ENCODE measurements at regions not wholly inside any gene's neighbourhood (a gene's known extent, or its start where the extent isn't known, plus 50 kb on each side); places are given as distances from the start of the nearest gene placed in this dataset.

- no peak for TF ChIP-seq ZFX (IDR thresholded peaks at IDR 0.05; ENCODE audit: borderline replicate concordance)
- no peak for TF ChIP-seq CTCF (IDR thresholded peaks at IDR 0.05)
- H3K27ac ChIP-seq: no peak overlapping the region
These were observed 143.9 kb upstream of the LIPC start for GRCh38 chr15:58287891-58288290.

GRCh38 chr15:58288592-58288991 is 143.2 kb upstream of the LIPC start:
- TF ChIP-seq CTCF (IDR thresholded peaks at IDR 0.05): no peak
- no peak for TF ChIP-seq ZFX (IDR thresholded peaks at IDR 0.05; ENCODE audit: borderline replicate concordance)
- no peak overlapping the region for H3K27ac ChIP-seq

GRCh38 chr15:58291848-58292247 is 139.9 kb upstream of the LIPC start:
- no peak overlapping the region for H3K27ac ChIP-seq
- TF ChIP-seq ZFX (IDR thresholded peaks at IDR 0.05; ENCODE audit: borderline replicate concordance) (no peak), CTCF (IDR thresholded peaks at IDR 0.05) (no peak)

- TF ChIP-seq ZFX (IDR thresholded peaks at IDR 0.05; ENCODE audit: borderline replicate concordance): no peak
- no peak for TF ChIP-seq CTCF (IDR thresholded peaks at IDR 0.05)
- H3K27ac ChIP-seq: no peak overlapping the region
These were observed 139.0 kb upstream of the LIPC start for GRCh38 chr15:58292751-58293175.

- no peak overlapping the region for H3K27ac ChIP-seq
- TF ChIP-seq CTCF (IDR thresholded peaks at IDR 0.05) (no peak), ZFX (IDR thresholded peaks at IDR 0.05; ENCODE audit: borderline replicate concordance) (no peak)
These were observed 137.9 kb upstream of the LIPC start for GRCh38 chr15:58293622-58294550.

GRCh38 chr15:58294681-58295254 is 137.0 kb upstream of the LIPC start:
- TF ChIP-seq ZFX (IDR thresholded peaks at IDR 0.05; ENCODE audit: borderline replicate concordance) (no peak), CTCF (IDR thresholded peaks at IDR 0.05) (no peak)
- H3K27ac ChIP-seq: no peak overlapping the region

GRCh38 chr15:58295637-58296215 is 136.1 kb upstream of the LIPC start:
- TF ChIP-seq ZFX (IDR thresholded peaks at IDR 0.05; ENCODE audit: borderline replicate concordance) (no peak), CTCF (IDR thresholded peaks at IDR 0.05) (no peak)
- no peak overlapping the region for H3K27ac ChIP-seq
